ENCODE measurements at regions not wholly inside any gene's neighbourhood (a gene's known extent, or its start where the extent isn't known, plus 50 kb on each side); places are given as distances from the start of the nearest gene placed in this dataset.
"Not testable (repeated sequence)": the region's sequence is repeated elsewhere in the genome, so short reads cannot be mapped to it uniquely, and the experiment has no call there.

DNA sequence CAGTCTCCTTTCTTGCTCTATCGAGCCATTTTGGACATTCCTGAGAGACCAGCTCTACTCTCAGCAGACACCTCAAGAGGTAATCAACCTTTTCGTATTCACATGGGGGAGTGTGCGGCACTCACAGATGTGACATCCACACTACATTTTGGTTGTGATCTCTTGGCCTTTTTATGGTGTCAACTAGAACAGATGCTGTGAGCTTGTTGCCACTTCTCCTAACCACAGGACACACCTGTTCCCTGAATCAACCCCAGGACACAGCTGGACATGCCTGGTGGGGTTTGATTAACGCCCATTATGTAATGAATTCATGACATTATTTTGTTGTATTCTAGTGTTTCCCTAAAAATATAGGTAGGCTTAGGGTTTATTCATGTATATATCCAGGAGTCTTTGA lies 1143.6 kb downstream of the TMEM121 start:
- DNase-seq: no peak

DNA sequence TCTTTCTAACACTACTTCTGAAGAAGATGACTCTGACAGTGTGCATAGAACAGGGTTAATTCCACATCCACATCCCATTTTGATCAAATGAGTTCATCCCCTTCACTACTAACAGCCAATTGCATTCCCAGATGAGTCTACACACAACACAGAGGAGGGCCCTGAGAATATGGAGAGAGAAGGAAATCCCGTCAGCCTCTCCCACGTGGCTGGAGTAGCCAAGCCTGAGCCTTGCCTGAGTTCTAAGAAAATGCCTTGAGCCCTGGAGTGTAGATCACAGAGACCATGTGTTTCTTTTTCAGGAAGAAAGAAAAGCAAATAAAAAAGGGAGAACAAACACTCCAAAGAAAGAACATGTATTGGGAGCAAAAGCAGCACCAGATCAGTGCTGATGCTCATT lies 1147.7 kb downstream of the TMEM121 start:
- DNase-seq: not testable (repeated sequence)

DNA sequence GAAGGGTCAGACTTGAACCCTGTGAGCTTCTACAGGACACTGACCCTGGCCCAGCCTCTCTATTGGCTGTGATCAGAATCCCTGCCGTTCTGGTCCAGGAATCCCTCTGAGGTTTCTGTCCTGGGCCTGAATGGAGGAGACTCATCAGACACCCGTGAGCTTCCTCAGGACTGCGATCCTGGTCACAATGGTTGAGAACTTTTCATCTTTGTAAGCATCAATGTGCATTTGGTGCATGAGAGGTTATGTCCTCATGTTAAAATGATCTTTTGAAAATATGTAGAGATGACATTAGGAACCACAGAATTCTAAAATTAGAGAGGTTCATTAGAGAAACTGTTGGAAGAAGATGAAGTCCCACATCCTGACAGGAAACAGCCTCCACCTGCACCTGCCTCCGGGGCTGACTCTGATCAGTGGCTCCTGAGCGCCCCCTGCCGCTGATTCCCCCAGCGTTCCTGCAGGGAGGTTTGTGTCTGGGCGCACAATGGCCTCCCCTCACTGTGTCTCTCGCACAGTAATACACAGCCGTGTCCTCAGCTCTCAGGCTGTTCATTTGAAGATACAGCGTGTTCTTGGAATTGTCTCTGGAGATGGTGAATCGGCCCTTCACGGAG lies 1148.2 kb downstream of the TMEM121 start:
- DNase-seq: peak in 1 of 2 donors; percentile 83

DNA sequence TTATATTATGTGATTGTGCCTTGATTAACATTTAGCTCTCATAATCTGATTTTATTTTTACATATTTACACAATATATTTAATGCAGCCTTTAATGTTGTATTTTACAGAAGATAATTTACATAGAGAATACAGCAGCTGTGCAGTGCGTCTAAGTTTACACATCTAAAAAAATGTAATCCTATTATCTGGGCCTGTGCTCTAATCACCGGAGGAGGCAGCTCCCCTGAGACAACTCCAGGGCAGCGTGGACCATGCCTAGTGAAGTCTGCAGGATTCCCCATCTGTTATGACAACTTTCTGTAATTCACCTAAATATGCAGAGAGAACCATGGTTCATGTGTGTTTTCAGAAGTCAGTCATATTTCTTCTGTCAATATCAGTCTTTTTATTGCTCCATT lies 1149.3 kb downstream of the TMEM121 start:
- DNase-seq: not testable (repeated sequence)

DNA sequence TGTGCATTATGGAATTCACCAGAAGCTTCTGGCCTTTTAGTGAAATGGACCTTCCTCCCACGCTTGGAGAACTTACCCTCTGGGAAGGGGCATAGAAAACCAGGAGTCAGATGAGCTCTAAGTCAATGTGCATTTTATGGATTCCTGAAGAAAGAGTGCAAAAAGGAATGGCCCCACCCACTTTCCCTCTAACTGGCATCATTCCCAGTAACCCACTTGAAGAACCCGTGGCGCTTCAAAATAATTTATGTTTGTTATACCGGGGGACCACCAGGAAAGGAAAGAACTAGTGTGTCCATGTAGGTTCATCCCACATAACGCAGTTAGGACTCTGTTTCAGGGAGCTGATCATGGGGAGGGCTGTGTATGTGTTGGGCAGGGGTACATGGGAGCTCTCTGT lies 1153.4 kb downstream of the TMEM121 start:
- no peak for DNase-seq

DNA sequence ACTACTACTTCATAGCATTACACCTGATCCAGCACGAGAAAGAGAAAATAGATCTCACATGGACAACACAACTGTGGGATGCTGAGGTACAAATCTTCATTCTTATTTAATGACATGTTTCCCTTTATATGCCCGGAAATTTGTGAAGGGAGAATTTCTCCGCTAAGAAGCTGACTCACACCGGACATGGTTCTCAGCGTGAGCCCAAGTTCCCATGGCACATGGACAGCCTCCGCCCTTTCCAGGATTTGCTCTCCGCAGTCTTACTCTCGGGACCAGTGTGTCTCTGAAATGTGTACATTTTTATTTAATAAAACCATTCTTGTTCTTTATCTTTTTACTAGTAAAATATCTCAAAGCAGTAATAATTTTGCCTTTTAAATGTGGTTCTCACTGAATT lies 1154.8 kb downstream of the TMEM121 start:
- DNase-seq: no peak

DNA sequence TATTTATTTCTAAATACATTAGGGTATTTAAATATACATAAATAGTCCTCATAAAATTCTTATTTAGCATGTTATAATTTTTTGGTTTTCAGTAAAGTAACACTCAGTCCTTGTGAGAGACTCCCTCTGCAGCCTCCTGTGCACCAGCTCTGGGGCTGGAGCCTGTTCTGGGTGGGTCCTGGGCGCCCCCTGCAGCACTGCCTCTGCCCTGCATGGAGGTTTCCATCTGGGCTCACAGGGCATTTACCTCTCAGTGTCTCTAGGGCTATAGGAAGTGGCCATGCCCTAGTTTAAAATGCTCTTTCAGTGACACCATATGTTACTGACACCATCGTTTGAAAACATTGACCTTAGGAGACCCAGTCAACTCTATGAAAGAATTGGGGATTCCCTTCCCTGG lies 1155.2 kb downstream of the TMEM121 start:
- DNase-seq: no peak

DNA sequence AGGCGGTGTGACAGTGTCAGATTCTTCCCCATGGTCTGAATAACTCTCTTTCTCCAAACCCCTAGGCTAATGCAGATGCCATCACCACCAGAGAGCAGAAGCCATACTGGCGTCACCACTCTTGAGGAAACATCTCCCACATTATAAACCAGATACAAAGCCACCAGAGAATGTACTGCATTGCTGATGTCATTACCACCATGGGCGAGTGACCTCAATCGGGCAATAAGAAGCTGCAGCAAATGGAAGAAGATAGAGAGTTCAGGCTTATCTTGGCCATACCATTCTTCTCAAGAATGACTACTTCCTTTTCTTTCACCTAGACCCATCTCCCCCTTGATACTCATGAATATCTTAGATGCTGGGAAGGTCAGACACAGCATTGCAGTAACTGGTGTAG lies 1157.2 kb downstream of the TMEM121 start:
- DNase-seq: no peak

DNA sequence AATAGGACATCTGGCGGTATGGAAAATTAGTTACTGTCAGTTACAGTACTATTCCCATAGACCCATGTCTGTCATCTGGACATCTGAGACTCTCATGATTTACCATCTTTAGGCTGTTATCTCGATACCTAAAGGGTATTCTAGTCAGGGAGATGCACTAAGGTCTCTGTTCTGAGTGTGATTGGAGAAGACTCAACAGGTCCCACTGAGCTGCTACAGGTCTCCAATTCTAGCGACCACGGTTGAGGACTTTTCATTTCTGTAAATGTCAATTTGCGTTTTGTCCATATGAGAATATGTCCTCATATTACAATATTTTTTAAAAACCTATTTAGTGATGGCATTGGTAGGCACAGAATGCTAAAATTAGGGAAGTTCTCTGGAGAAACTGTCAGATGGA lies 1160.2 kb downstream of the TMEM121 start:
- DNase-seq: no peak

DNA sequence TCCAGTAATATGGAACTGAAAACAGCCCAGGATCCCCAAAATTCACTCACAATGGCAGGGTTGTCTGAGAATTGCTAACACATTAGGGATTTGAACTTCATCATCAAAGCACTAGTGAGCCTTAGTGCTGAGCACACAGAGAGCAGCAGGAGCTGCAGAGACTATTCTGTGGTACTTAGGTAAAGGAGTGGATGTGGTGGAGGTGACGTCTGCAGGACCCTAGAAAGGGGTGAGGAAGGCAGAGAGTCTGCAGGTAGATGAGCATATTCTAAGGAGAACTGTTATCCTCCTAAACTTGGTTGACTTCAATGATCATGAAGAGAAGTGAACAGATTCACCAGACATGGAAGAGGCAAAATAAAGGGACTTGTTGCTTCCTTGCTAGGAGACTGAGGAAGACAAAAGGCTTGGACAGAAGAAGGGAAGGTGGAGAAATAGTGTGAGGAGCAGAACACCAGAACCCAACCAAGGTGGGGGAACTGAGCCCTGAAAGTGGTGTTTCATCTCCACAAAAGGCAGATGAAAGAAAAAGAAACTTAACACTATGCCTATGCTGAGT lies 1164.0 kb downstream of the TMEM121 start:
- no peak for DNase-seq

DNA sequence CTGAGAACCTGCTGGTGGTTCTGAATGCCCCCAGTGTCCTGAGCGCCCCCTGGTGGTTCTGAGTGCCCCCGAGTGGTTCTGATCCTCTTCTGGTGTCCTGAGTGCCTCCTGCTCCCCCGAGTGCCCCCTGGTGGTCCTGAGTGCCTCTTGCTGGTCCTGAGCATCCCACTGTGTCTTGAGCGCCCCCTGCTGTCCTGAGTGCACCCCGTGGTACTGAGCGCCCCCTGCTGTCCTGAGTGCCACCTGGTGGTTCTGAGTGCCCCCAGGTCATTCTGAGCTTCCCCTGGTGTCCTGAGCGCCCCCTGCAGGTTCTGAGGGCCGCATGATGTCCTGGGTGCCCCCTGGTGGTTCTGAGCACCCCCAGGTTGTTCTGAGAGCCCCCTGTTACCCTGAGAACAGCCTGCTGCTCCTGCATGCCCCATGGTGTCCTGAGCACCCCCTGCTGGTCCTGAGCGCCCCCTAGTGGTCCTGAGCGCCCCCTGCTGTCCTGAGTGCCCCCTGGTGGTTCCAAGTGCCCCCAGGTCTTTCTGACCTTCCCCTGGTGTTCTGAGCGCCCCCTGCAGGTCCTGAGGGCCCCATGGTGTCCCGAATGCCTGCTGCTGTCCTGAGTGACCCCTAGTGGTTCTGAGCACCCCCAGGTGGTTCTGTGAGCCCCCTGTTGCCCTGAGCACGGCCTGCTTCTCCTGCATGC lies 1165.4 kb downstream of the TMEM121 start:
- DNase-seq: peak; percentile 92 to 94

DNA sequence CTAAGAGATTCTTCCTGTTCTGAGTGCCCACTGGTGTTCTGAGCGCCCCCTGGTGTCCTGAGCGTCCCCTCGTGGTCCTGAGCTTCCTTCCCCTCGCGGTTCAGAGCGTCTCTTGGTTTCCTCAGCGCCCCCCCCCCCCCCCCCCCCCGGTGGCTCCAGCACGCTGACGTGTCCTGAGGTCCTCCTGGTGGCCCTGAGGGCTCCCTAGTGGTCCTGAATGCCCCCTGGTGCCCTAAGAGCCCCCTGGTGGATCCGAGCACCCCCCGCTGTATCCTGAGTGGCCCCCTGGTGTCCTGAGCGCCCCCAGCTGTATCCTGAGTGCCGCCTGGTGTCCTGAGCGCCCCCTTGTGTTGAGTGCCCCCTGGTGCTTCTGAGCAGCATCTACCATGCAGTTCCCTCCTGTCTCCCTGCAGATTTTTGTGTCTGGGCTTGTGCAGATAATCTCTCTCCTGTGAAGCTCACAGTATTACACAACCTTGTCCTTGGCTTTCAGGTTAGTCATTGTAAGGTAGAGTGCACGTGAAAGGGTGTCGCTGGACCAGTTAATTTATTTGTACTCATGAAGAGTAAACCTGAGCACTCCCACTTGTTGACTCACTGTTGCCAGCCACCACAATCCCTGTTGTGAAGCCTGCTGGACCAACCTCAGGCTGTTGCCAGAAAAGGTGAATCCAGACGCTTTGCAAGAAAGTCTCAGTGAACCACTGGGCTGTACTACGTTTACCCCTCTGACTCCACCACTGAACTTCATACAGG lies 1168.4 kb downstream of the TMEM121 start:
- DNase-seq: peak; percentile 51 to 65

DNA sequence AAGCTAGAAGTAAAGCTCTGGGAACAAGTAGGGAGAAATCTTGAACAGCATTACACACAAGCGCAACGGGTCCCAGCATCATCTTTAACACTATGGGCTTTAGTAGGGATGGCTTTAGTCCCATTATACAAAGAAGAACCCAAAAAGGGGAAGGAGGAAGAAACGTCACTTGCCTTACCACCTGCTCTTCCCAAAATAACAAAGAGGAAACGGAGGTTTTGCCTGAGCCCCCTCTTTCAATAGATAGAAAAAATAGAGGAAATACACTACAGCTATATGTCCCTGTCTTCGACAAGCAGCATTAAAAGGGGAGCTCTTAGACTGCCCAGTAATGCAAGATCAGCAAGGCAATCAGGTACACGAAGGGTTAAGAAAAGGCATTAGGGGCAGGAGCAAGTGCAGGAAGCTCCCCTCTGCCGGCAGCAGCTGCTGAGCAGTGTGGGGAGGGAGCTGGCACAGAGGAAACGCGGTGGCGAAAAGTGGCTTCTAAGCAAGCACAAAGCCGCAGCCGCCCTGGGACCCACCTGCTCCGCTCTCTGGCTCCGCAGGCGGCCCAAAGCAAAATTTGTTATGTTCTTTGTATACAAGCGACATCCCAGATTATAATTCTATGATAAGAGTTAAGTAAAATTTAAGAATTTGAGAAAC lies 1172.4 kb downstream of the TMEM121 start:
- not testable (repeated sequence) for DNase-seq

DNA sequence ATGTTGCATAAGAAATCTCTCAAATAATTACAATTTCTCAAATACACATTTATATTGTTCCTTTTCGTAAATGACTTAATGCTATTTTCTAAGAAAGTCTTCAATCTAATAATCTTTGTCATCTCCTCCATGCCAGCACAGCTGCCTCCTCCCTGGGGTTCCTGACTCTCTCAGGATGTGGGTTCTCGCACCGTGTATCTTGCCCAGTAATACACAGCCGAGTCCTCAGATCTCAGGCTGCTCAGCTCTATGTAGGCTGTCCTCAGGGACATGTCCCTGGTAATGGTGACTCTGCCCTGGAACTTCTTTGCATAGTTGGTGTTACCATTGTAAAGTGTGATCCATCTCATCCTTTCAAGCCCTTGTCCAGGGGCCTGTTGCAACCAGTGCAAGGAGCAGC lies 1177.3 kb downstream of the TMEM121 start:
- not testable (repeated sequence) for DNase-seq

DNA sequence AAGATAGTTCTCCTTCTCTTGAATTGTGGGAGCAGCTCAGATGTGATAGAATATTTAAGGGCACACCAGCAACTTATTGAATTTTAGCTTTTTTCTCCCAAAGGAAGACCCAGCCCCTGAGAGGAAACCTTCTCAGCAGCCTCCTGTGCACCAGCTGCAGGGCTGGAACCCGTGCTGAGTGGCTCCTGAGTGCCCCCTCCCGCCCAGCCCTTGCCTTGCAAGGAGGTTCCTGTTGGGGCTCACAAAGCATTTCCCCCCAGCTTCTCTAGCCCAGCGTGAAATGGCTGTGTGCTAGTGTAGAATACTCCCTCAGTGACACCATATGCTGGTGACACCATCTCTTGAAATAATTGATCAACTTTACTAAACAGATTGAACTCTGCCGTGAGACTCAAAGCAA lies 1180.1 kb downstream of the TMEM121 start:
- not testable (repeated sequence) for DNase-seq

DNA sequence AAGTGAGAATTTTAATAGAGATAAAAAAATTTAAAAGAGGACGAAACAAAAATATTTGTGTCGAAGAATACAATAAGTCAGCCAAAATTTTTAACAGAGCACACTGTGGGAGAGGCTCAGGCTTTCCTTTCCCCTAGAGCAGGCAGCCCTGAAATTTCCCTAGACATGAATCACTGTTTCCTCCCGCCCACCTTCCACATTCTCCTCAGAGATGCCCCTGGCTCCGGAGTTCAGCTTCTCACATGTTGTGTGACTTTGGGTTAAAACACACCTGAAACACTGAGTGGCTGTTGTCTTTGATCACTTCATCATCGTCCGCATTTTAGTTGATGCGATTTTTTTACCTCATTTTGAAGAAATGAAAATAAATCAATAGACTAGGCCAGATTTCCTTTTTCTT lies 1183.8 kb downstream of the TMEM121 start:
- not testable (repeated sequence) for DNase-seq

DNA sequence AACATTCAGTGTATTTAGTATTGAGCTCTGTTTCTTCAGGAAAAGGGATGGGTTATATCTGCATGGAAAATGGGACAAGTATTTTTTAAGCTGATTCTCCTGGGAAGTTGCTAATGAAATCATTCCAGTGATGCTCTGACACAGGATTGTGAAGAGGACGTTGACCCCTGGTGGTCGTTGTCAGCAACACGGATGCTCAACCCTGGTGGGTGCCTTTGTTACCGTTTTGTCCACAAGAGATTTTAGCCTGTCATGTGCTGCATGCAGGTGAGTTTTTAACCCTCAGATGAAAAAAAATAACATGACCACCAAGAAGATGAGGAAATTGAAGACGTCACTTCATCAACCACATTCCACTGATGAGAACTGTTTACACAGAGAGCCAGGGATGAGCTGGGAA lies 1186.1 kb downstream of the TMEM121 start:
- not testable (repeated sequence) for DNase-seq

DNA sequence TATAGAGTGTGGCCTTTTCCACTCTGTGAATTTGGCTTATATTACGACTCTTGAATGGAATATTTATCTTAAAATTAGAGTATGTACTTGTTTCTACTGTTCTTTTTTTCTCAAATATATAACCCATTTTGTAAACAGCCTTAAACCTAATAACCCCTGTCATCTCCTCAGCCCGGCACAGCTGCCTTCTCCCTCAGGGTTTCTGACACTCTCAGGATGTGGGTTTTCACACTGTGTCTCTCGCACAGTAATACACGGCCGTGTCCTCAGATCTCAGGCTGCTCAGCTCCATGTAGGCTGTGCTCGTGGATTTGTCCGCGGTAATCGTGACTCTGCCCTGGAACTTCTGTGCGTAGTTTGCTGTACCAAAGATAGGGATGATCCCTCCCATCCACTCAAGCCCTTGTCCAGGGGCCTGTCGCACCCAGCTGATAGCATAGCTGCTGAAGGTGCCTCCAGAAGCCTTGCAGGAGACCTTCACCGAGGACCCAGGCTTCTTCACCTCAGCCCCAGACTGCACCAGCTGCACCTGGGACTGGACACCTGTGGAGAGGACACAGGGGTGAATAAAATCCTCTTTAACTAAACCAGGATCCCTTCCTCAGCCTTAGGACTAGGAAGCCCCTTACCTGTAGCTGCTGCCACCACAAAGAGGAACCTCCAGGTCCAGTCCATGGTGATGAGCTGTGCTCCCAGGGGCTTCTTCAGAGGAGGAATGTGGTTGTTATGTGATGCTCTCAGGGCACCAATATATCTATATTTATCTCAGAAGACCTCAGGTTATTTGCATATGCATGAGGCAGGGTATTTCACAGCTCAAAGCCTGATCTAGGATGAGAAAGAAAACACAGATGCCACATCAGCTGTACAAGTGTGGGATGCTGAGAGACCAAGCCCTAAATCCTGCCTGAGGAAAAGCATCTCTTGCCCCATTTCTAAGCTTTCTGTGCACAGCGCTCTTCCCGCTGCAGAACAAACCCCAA lies 1188.4 kb downstream of the TMEM121 start:
- not testable (repeated sequence) for DNase-seq

DNA sequence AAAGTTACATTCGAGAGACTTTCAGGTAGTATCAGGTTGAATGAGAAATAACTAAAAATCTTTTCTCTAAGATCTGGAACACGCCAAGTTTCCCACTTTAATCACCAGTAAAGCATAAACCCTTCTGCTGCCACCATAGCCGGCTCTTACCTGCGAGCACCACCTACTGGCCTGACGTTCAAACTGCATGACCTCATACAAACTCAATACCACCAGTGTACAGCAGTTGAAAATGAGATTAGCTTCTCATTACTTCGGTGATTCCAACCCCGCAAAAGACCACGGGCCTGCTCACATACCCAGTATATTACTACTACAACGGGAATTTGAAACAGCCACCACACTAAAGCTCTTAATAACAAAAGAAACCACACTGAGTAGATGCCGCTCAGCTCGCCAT lies 1191.2 kb downstream of the TMEM121 start:
- DNase-seq: not testable (repeated sequence)

DNA sequence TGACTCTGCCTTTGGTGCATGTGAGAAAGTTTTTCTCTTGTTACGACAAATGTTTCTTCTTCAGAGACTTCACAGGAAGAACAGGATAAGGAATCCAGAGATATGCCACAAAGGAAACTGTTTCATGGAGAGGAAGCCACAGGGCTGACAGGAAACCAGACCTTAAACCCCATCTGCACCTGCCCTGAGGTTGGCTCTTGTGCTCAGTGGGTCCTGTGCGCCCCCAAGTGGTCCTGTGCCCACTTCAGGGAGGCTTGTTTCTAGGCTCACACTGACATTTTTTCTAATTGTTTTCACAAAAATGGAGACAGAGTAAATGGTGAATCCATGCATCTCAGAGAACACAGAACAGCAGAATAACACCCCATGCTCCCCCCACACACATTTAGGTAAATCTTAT lies 1193.5 kb downstream of the TMEM121 start:
- not testable (repeated sequence) for DNase-seq

DNA sequence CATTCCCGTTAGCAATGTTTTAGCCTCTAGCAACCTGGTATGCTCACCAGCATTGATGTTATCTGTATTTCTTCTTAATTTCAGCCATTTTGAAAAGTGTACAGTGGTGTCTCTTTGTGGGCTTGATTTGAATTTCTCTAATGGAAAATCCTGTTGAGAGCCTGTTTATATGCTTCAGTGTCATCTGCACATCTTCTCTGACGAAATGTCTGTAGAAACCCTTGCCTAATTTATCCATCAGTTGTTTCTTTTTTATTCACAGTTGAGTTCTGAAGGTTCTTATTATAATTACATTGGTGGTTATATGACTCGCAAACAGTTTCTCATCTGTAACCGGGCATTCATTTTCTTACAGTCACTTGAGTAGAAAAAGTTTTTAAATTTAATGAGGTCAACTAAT lies 1195.5 kb downstream of the TMEM121 start:
- not testable (repeated sequence) for DNase-seq

Data from stimulated activated CD4-positive, alpha-beta T cell treated with anti-CD3 and anti-CD28 coated beads, Interleukin-2, amount 100 ng/mL, for 48 hours (primary cell).